GM04504 (cell line): ENCODE measurements at regions not wholly inside any gene's neighbourhood (a gene's known extent, or its start where the extent isn't known, plus 50 kb on each side); places are given as distances from the start of the nearest gene placed in this dataset.

Experiments used
- DNase-seq: peaks from one replicate; pipeline ENCODE4 v3.0.0-alpha.2; 2012; ENCODE audit warnings: low read depth

DNA sequence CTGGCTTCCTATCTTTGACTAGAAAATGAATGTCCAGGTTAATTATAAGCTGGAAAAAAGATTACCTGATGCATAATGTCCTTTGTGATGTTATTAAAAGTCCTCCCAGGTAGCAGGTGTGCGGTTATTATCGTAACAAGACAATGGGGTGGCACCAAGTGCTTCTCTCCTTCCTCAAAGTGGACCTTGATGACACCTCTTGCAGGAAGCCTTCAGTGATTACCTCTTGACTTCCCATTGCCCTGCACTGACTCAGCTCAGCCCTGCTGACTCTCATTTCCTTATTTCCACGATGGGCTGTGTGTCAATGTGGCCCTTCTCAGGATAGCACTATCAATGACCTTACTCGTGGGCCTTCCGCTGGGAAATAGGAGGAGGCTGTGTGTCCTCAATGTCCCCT, 477.4 kb upstream of the CCL2 start:
- no peak for DNase-seq

GRCh38 chr17:33778505-33779233, 476.4 kb upstream of the CCL2 start:
- DNase-seq, result no peak

DNA sequence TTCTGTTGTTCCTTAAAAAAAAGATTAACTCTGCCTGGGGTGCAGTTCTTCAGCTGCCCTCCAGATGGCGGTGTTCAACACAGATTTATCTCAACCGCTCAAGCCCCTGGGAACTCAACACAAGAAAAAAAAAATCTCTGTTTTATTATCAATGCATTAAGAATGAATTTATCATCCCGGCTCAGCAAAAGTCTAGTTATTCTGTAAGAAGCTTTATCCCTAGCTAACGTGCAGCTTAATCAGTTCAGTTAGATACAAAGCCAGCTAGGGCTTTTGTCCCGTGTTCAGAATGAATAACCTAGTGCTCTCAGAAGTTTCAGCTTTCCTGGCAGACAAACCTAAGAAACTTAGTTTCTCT, 475.9 kb upstream of the CCL2 start:
- DNase-seq, result peak; percentile 24

DNA sequence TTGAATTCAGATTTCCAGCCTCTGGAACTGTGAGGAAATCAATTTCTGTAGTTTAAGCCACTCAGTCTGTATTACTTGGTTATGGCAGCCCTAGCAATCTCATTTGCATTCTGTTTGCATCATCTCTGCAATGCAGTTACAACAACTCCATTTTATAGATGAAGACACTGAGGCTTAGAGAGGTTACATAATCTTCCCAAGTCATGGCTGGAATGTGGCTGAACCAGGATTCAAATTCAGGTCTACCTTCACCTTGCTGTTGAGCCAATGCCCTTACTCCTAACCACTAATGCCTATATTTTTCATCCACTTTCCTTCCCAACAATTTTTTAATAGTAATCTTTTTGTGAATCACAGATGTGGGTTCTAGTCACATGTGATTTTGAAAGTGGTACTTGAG, 469.8 kb upstream of the CCL2 start:
- no peak for DNase-seq

- no peak for DNase-seq
Observed at GRCh38 chr17:33786478-33786877, 468.6 kb upstream of the CCL2 start.

DNA sequence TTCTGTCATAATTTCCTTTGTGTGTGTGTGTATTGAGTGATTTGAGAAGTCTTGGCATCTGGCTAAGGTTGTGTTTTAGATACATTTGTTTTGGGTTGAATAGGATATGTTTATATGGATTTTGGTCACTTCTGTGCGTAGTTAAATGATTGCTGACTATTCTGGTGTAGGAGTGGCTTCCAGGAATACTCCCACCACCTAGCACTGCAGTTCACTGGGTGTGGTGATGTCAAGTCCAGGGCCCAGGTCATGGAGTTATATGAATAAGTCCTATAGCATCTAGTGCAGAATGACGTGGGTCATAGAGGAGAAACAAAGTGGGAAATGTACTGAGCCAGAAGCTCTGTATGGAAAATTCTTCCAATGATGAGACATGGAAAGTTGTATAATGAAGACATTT, 465.4 kb upstream of the CCL2 start:
- no peak for DNase-seq

DNA sequence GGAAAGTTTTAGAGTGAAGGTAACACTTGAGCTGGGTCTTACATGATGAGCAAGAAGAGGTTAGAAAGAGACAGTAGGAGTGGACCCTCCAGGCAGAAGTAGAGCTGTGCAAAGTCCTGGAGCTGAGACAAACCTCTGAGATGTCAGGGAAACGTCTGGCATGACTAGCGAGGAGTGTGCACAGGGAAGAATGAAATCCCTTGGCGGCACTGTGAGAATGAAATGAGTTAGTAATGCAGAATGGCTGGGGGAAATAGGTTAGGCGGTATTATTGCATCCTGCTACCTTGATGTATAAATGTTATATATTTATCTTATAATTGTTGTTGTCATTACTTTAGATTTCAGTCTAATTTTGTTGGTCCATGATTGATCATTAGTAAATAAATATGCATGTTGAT, 457.9 kb upstream of the CCL2 start:
- DNase-seq, result no peak

DNA sequence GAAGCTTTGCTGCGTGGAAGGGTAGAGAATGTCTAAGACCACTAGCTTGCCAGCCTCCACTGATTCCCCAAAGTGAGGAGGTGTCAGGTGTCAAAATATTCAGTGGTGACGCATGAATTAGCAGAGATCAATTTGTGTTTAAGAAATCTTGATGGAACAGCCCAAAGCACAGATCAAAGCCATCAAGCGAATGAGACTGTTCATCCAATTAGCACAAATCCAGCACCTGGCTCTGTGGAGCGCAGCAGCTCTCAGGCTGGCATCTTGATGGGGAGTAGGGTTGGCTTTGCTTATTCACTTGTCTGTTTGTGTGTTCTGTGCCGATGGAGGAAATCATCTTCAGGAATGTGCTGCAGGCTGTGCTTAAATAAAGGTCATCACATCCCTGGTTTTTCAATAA, 456.8 kb upstream of the CCL2 start:
- no peak for DNase-seq

DNA sequence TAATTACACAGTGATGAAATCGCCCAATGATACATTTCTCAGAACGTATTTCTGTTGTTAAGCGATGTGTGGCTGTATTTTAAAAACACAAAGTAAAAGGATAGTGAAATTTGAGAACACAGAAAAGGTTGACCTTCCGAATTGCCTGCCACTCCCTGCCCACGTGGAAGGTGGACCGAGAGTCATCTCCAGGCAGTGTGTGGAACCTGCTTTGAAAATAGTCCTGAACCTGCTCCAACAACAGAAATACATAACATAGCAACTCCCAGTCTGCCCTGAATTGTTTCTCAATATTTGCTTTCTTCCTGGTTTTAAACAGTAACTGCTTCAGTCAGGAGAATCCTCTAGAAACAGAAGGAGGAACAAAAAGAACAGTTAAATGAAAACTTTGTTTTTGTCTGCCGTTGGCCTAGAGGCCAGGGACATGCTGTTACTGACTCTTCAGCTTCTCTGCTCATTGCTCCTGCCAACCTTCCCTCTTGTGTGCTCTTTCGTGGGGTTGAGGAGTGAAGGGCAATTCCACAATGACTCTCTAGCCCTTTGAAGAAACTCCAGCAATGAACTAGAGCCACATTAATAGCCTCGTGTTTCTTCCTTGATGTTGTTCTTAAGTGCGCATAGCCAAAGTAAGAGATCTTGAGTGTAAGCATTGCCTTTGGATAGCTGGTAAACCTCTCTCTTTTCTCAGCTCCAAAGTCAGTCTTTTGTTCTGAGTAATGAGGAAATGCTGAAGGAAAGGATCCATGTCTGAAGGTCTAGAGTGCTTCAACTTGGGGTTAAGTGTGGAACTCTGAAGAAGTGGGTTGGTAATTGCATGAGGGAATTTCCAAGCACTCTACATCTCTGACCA, 452.5 kb upstream of the CCL2 start:
- DNase-seq, result no peak

DNA sequence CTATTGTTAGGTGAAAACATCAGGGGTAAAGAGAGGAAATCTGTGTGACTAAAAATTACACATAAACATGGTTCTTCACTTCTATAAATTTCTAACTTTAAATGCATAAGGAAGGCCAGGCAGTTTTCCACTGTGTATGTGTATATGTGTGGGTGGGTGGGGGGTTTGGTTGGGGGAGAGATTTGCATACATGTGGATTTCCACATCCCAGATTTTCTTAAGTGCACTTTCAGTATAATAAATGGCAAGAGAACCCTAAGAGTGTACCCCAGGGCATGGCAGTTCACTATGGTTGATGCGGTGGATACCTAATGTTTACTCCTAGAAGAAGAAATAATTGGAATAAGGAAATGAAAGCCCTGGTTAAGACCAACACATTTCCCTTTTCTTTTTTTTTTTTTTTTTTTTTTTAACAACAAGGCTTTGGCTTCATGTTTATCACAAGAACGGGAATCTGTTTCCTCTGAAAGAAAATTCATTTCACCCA, 451.8 kb upstream of the CCL2 start:
- DNase-seq, result no peak

DNA sequence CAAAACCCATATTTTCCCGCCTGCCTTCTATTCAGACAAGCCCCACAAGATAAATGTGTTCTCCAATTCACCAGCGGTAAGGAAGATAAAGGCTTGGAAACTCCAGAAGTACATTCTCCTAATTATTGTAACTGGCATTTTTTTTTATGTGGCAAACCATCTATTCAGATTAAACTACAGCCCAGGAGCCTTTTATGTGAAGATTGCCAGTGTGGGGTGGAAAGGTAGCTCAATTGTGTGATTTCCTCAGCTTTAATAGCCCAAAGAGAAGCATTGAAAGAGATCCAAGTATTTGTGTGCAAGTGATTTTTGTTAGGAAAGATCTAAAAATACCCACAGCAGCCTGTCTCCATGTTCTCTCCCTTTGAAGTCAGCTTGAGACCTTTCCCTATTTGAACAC, 451.4 kb upstream of the CCL2 start:
- DNase-seq, result no peak

DNA sequence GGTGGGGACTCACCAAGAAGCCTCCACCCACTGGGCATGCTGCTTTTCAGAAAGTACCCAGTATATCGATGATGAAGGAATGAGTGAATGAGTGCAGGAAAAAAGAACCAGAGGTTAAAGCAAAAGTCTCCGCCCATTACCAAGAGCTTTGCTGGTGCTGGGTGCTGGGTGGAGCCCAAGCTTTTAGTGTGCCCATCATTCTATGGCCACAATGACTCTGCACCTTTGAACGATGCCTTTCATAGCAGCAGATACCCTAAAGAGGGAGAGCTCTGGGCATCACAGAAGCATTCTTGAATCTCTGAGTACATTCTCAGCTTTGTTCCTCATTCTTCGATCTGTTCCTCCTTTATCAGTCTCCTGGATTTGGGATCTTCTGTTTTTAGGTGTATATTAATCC, 450.7 kb upstream of the CCL2 start:
- DNase-seq, result no peak

- no peak for DNase-seq
Observed at GRCh38 chr17:33806631-33807030, 448.5 kb upstream of the CCL2 start.

DNA sequence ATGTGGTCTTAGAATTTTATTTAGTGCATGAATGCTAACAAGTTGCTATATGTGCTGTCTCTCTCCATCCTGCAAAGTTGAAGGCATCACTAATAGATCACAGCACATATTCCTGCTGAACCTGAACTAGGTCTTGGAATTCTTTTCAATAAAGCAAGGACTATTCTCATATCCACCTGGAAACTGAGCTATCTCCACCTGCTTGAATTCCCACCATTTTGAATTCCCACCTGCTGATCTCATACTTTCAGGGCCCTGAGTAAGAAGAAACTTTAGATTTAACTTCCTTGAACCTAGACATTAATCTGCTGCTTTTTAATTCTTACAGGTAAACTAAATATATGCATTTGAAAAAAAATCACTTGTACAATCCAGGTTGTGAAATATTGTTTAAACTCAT, 445.3 kb upstream of the CCL2 start:
- DNase-seq, result no peak

- no peak for DNase-seq
Observed at GRCh38 chr17:33811004-33811760, 443.9 kb upstream of the CCL2 start.

- no peak for DNase-seq
Observed at GRCh38 chr17:33811984-33812577, 443.0 kb upstream of the CCL2 start.

DNA sequence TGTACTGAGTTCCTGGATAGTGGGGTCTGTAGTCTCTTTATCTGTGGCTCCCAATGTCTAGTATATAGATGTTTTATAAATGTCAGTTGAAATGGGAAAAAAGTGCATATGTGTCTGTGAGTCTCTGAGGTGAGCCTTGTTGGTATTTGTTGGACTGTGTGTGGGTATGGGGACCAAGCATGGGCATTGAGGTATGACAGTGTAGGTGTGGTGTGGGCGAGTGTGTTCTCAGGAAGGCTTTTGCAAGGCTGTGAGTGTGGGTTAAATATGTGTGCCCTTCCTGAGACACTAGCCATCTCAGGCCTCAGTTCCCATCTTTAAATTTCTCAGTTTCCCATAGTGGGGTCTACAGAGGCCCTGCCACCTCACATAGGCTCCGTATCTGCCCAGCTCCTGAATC, 440.2 kb upstream of the CCL2 start:
- DNase-seq, result no peak

DNA sequence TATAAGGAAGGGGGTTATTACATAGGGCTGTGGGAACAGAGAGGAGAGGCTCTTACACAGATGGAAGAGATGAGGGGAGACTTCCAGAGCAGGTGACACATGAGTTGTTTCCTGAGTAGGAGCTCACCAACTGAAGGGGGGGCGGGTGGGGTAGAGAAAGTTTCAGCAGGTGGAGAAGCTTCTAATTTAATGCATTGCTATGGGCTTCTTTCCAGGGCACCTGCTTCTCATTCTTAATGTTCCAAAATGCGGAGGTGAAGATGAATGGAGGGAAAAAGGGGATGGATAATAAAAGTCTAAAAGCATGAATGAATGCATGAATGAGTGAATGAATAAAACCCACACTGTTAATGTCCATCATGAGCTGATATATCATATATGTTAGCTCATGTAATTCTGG, 439.0 kb upstream of the CCL2 start:
- no peak for DNase-seq

GRCh38 chr17:33816842-33817617, 438.1 kb upstream of the CCL2 start:
- DNase-seq, result no peak

- no peak for DNase-seq
Observed at GRCh38 chr17:33819539-33819938, 435.5 kb upstream of the CCL2 start.

- no peak for DNase-seq
Observed at GRCh38 chr17:33832262-33832661, 422.8 kb upstream of the CCL2 start.

- no peak for DNase-seq
Observed at GRCh38 chr17:33837281-33837680, 417.8 kb upstream of the CCL2 start.
